ENCODE measurements at regions not wholly inside any gene's neighbourhood (a gene's known extent, or its start where the extent isn't known, plus 50 kb on each side); places are given as distances from the start of the nearest gene placed in this dataset.

DNA sequence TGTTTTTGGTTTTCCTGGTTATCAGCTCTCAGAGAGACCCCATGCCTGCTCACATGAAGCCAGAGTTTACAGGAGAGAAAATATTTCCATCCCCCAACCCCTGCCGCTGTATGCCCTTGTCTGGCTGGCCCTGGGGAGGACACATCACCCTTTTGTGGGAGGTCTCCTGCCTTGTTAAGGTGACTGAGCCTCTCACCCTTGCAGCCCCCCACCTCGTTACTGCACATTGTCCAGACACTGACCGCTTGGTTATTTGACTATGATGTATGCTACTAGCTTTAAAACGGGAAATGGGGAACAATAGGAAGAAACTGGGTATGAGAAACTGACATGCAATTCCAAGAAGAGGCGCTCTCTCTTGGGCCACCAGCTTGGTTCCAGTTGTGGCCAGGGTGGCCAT is 51.1 kb upstream of the RFPL3 start:
- Histone ChIP-seq H3K4me1 (no peaks in the 10 kb centered on the region), H3K9me3 (no peaks in the 10 kb centered on the region), H3K27ac (replicated peaks in 1 of 4) (no peak overlapping the region), H3K27me3 (peaks cover 0 to 49% (median 0%) of the 10 kb centered on the region in 4 donors), H3K4me3 (no peak overlapping the region), H3K36me3 (no peaks in the 10 kb centered on the region)
- DNase-seq (ENCODE audit: extremely low spot score) = peak; percentile 82
- WGBS = 78% methylated on average over 5 of the region's 5 CpGs
- intact Hi-C loops (cut with DNase I) = no loop called here
- TF ChIP-seq POLR2A (IDR thresholded peaks at IDR 0.05; ENCODE audit: low read depth) (no peak), POLR2AphosphoS5 (IDR thresholded peaks at IDR 0.05) (no peak), EP300 (IDR thresholded peaks at IDR 0.05) (no peak)
- TF ChIP-seq, protein P1, sequence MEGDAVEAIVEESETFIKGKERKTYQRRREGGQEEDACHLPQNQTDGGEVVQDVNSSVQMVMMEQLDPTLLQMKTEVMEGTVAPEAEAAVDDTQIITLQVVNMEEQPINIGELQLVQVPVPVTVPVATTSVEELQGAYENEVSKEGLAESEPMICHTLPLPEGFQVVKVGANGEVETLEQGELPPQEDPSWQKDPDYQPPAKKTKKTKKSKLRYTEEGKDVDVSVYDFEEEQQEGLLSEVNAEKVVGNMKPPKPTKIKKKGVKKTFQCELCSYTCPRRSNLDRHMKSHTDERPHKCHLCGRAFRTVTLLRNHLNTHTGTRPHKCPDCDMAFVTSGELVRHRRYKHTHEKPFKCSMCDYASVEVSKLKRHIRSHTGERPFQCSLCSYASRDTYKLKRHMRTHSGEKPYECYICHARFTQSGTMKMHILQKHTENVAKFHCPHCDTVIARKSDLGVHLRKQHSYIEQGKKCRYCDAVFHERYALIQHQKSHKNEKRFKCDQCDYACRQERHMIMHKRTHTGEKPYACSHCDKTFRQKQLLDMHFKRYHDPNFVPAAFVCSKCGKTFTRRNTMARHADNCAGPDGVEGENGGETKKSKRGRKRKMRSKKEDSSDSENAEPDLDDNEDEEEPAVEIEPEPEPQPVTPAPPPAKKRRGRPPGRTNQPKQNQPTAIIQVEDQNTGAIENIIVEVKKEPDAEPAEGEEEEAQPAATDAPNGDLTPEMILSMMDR (IDR thresholded peaks at IDR 0.05) = no peak

DNA sequence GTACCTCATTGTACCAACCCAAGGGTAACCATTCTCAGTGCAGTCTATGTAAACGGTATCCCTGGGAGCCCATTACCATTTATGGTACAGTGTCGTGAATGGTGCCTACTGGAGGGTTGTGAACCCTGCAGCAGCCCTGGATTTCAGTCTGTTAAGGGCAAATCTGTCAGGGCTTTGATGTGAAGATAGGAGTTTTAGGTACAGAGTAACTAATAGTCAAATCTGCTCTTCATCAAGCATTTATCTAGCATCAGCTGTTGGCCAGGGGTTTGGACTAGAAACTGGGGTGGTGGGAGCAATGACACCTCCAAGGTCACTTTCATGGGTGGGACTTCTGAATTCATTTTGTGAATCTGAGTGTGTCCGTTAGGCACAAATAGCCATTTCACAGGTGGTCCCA is 50.6 kb upstream of the RFPL3 start:
- Histone ChIP-seq H3K9me3 (no peaks in the 10 kb centered on the region), H3K4me1 (no peaks in the 10 kb centered on the region), H3K27ac (replicated peaks in 1 of 4) (no peak overlapping the region), H3K36me3 (no peaks in the 10 kb centered on the region), H3K27me3 (peaks cover 0 to 54% (median 0%) of the 10 kb centered on the region in 4 donors), H3K4me3 (no peak overlapping the region)
- WGBS = 83% methylated on average over 2 of the region's 3 CpGs
- intact Hi-C loops (cut with DNase I) = no loop called here
- DNase-seq (ENCODE audit: extremely low spot score) = no peak
- TF ChIP-seq POLR2AphosphoS5 (IDR thresholded peaks at IDR 0.05) = no peak
- TF ChIP-seq, protein P1 (IDR thresholded peaks at IDR 0.05) = no peak
- TF ChIP-seq EP300 (IDR thresholded peaks at IDR 0.05) = no peak
- no peak for TF ChIP-seq POLR2A (IDR thresholded peaks at IDR 0.05; ENCODE audit: low read depth)

DNA sequence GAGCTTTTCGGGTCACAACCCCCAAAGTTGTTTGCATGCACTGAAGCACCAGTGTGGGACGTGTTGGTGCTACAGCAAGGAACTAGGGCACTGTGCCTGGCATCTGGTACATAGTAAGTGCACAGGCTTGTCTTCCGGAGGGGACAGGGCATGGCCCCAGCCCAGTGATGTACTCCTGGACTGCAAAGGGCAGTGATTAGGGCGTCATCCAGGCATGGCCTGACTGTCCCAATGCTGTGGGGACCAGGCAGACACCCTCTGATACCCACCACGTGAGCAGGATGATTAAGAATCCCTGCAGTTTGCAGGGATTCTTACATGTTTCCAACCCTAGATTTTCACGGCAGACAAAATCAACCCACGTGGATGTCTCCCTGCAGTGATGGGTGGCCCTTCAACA is 50.0 kb upstream of the RFPL3 start:
- no peak overlapping the region for H3K27ac ChIP-seq (replicated peaks in 1 of 4)

More for the DNA sequence above, 50.0 kb upstream of the RFPL3 start:
- H3K27me3 ChIP-seq = peaks cover 0 to 58% (median 0%) of the 10 kb centered on the region in 4 donors
- no peak overlapping the region for H3K4me3 ChIP-seq
- peak; percentile 90 for DNase-seq (ENCODE audit: extremely low spot score)
- TF ChIP-seq POLR2AphosphoS5 (IDR thresholded peaks at IDR 0.05) (no peak), POLR2A (IDR thresholded peaks at IDR 0.05; ENCODE audit: low read depth) (no peak), EP300 (IDR thresholded peaks at IDR 0.05) (no peak)
- TF ChIP-seq, protein P1 (IDR thresholded peaks at IDR 0.05) = no peak
- H3K4me1 ChIP-seq = no peaks in the 10 kb centered on the region
- H3K9me3 ChIP-seq = no peaks in the 10 kb centered on the region
- 72% methylated on average over 7 of the region's 7 CpGs for WGBS
- intact Hi-C loops (cut with DNase I) = no loop called here
- no peaks in the 10 kb centered on the region for H3K36me3 ChIP-seq
